Epithelial cell of proximal tubule (primary cell): ENCODE measurements at regions not wholly inside any gene's neighbourhood (a gene's known extent, or its start where the extent isn't known, plus 50 kb on each side); places are given as distances from the start of the nearest gene placed in this dataset.

Source experiments
- DNase-seq: peaks from one replicate; pipeline ENCODE4 v3.0.0-alpha.2; 2011; ENCODE audit warnings: low read depth
- H3K4me3 ChIP-seq: 2 replicates; pipeline ENCODE4 v1.5.1; 2011; ENCODE audit warnings: low read depth, mild to moderate bottlenecking, low read length
- CTCF ChIP-seq: conservative IDR thresholded peaks from 2 replicates; pipeline ENCODE4 v1.5.1; 2012; ENCODE audit warnings: low read depth, mild to moderate bottlenecking, low read length

- DNase-seq, result no peak
- TF ChIP-seq CTCF, result no peak
- H3K4me3 ChIP-seq, result no peak overlapping the region
These were observed 163.5 kb downstream of the MC4R start for GRCh38 chr18:60209042-60209441.

- no peak for DNase-seq
- no peak for TF ChIP-seq CTCF
- no peak overlapping the region for H3K4me3 ChIP-seq
These were observed 169.9 kb downstream of the MC4R start for GRCh38 chr18:60202708-60203107.

GRCh38 chr18:60200558-60200957 is 172.0 kb downstream of the MC4R start:
- H3K4me3 ChIP-seq, result no peak overlapping the region
- DNase-seq, result no peak
- no peak for TF ChIP-seq CTCF

GRCh38 chr18:60199505-60199904 is 173.1 kb downstream of the MC4R start:
- no peak for TF ChIP-seq CTCF
- no peak for DNase-seq
- H3K4me3 ChIP-seq, result no peak overlapping the region

- no peak for DNase-seq
- H3K4me3 ChIP-seq, result no peak overlapping the region
- no peak for TF ChIP-seq CTCF
These were observed 174.7 kb downstream of the MC4R start for GRCh38 chr18:60197671-60198462.

GRCh38 chr18:60196836-60197606 is 175.6 kb downstream of the MC4R start:
- no peak overlapping the region for H3K4me3 ChIP-seq
- no peak for TF ChIP-seq CTCF
- DNase-seq, result no peak
